Renal cortex interstitium (tissue), 11 donors: ENCODE measurements at regions not wholly inside any gene's neighbourhood (a gene's known extent, or its start where the extent isn't known, plus 50 kb on each side); places are given as distances from the start of the nearest gene placed in this dataset.
A peak's percentile ranks its signal among the peaks of the same experiment; 100 is the strongest.
"Not testable (repeated sequence)": the region's sequence is repeated elsewhere in the genome, so short reads cannot be mapped to it uniquely, and the experiment has no call there.

Experiments
- DNase-seq, 11 donors: peaks; one replicate each; pipeline ENCODE4 v3.0.0-alpha.2; 2013; ENCODE audit warnings: low read depth in 9 of 11, low spot score in 4 of 11; ENCODE audit errors: extremely low read depth in 1 of 11

DNA sequence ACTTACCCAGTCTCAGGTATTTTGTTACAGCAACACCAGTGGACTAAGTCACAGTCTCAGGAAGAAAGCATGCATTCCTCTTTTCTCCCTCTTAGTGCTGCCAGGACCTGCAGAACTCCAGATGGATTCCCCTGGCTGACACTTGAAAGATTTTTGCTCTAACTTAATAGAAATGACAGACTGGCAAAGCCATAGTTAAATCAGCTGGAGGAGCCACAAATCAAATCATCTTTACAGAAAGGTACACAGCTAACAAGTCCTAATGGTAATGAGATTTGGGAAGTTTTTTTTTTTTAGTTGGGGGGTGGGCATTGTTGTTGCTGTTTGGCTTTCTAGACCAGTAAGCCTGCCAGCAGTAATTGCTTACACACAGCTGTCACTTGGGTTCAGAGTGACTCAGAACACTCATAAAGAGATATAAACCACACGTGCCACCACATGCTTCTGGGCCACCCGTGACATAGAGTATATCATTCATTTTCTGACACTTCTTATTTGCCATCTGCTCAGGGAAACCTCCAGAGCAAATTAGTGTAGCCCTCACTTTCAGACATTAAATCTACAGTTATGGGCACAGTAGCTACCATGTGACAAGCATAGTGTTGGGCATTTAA, 72.4 kb downstream of the FH start:
- DNase-seq = no peak

- no peak for DNase-seq
Observed at GRCh38 chr1:241444836-241445235, 74.7 kb downstream of the FH start.

GRCh38 chr1:241443561-241443960, 76.0 kb downstream of the FH start:
- no peak for DNase-seq

DNA sequence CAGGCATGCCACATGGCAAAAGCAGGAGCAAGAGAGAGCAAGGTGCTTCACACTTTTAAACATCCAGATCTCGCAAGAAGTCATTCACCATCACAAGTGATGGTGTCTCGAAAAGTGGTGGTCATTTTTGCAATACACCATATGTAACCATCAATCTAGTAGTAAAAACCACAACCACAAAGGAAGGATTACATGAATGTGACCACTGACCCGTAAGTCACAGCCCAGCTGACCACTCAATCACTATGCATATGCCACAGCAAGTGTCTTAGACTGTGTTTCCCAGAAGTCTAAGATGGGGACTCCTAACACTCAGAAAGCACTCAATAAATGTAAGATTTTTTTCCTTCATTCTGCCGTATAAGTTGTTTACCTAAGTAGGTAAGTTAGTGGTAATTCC, 76.9 kb downstream of the FH start:
- no peak for DNase-seq

GRCh38 chr1:241440904-241441303, 78.7 kb downstream of the FH start:
- no peak for DNase-seq

GRCh38 chr1:241438686-241439085, 80.9 kb downstream of the FH start:
- not testable (repeated sequence) for DNase-seq

- DNase-seq = no peak
Observed at GRCh38 chr1:241432241-241432640, 75.2 kb upstream of the RGS7 start.

GRCh38 chr1:241425091-241425490, 68.1 kb upstream of the RGS7 start:
- DNase-seq = not testable (repeated sequence)

DNA sequence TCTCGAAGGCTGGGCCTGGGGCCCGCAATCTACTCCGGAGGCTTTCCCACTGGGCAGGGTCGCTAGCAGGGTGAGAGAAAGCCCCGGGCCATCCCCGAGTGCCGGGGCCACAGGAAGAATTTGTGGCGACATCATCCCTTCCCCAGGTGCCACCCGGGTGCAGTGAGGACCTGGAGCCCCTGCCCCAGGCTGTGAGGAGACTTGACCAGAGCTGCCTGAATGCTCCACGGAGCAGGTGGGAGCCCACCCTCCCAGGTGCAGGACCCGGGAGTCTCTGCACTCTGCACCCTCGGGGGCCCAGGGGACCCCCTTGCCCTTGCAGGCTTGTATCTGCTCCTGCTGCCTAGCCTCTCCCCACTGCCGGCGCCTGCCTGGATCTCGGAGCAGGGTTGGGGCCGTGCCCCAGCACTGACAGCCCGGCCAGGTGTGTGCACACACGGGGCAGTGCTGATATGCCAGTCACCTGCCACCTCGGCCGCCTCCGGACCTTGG, 67.5 kb upstream of the RGS7 start:
- DNase-seq = no peak

DNA sequence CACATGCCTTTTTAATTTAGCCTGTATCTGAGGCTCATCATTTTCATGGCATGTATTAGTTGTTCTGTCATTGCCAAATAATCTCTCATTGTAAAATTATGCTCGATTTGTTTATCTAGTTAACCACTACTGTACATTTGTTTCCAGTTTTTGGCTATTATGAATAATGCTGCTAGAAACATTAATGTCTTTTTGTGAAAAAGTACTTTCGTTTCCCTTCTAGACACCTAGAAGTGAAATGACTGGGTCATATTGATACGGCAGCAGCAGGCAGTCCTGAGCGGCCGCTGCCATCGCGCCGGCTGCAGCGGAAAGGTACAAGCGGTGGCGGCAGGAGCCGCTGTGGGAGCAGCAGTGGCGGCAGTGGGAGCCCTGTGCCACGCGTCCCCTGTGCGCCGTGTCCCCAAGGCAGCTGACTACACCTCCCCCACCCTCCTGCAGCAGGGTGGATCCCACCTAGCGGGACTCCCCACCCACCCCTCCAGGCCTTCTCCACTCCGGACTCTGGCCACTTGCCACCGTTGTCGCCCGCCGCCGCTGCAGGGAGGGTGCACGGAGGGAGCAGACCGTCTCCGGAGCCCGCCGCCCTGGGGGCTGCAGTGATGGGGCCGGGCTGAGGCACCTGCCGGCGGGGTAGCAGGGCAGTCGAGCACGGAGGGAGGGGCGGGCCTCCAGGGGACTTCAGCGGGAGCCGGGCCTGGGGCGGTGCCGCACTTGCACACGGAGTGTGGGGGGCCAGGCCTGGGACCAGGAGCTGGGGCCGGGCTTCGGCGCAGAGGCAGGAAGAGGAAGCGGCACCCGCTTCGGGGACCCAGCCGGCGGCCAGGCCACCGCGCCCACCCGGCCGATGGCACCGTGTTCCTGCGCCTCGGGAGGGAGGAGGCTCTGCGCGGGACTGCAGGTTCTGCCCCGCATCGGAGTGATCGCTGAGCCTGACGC, 66.8 kb upstream of the RGS7 start:
- DNase-seq = peak in 6 of 11 donors; percentile 10 to 37 (median 24)

DNA sequence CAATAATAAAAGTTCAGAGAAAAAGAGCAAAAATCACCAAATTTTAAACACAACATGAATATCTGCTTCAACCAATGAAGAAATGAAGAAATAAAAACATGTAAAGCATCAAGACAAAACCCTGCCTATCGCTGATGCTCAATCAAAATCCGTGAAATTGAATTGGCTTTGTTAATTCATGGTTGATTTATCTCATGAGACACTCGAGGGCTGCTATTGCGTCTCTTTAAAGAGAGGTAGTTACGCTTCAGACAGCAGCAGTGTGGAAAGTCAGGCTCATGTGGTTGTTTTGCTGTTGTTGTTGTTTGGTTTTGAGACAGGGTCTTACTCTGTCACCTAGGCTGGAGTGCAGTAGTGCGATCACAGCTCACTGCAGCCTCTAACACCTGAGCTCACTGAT, 65.5 kb upstream of the RGS7 start:
- no peak for DNase-seq

- no peak for DNase-seq
Observed at GRCh38 chr1:241419986-241420385, 63.0 kb upstream of the RGS7 start.

DNA sequence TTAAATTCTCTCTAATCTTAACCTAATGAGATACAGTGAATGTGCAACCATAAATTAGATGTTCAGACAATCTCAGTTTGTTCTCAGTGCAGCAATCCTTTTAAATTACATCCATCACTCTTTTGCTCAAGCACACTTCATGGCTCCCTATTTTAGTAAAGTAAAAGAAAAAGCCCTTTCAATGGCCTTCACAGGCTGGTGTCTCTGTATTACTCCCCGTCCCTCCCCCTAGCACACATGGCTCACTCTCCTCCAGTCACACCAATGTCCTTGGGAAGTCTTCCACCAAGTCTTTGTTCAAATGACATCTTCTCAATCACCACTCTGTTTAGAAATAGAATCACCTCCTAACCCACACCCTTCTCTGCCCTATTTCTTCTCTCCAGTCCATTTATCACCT, 60.3 kb upstream of the RGS7 start:
- DNase-seq = no peak

DNA sequence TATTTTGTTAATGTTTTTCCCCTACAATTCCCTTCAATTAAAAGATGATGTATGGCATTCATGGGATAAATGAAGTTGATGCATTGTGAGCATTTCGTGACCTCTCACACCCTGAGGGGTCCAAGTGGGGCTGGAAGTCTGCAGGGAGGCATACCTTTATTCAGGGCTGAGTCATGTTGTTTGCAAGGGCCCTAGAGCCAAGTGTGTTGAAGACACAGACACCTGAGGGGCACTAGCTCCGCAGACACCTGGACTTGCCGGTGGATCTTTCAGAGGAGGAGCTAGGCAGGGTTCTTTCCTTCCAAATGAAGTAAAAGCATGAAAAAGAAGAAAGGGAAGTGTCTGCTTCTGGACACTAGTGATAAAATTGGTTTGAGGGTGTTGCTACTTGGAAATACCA, 57.0 kb upstream of the RGS7 start:
- no peak for DNase-seq

GRCh38 chr1:241413386-241413785, 56.4 kb upstream of the RGS7 start:
- no peak for DNase-seq

GRCh38 chr1:241412646-241413045, 55.6 kb upstream of the RGS7 start:
- DNase-seq = no peak

- DNase-seq = no peak
Observed at GRCh38 chr1:241411776-241412338, 54.9 kb upstream of the RGS7 start.

DNA sequence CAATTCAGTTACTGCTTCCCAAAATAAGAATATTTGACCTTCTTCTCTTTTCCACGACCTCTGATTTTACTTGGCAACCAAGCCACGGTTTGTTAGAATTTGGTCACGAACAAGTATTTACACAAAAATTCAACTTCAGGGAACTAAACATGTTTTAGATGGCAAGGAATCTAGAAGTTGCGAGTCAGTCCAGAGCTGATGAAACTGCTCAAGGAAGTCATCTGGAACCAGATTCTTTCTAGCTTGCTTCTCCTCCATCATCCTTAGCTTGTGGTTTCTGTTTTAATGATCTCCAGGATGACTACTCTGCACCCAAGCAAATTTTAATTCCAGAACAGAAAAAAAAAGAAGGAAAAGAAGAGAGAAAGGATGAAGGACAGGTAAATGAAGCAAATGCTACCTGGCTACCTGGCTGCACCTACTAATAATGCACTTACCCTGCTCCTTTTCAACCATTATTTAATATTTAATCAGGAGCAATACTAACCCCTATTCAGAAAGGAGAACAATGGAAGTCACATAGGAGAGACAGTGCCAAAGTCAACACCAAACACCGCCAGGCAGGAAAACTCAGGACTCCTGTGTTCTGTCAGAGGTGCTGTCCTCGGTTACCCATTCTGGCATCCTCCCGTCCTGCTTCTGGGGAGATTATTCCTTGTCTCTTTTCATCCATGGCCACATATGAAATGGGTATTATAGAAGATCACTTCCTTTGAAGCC, 54.2 kb upstream of the RGS7 start:
- DNase-seq = no peak

DNA sequence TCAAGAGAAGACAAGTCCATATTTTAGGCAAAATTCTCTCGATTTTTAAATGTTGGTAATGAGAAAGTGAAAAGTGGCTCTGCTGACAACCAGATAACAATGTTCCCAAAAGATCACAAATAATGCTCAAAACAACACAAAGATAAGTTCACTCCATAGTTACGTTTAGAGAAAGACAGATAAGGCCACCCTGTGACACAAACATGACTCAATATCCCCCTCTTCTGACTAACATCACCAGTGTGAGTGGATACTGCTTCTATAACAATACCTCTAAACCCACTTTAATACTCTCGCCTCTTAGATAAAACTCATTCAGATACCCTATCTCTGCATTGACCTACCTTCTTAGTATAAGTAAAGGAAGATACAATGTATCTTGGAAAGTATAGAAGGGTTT, 51.2 kb upstream of the RGS7 start:
- peak in 1 of 11 donors; percentile 19 for DNase-seq
